Lower leg skin (tissue), 4 donors: ENCODE measurements at regions not wholly inside any gene's neighbourhood (a gene's known extent, or its start where the extent isn't known, plus 50 kb on each side); places are given as distances from the start of the nearest gene placed in this dataset.

Source experiments
- DNase-seq, 2 donors: peaks; one replicate each; pipeline ENCODE4 v3.0.0-alpha.2; 2019; ENCODE audit warnings: low spot score in 2 of 2
- H3K4me3 ChIP-seq: fragments of 200-600 bp; sonication (generic); 2 replicates; pipeline ENCODE4 v1.5.1; 2017; ENCODE audit warnings: mild to moderate bottlenecking, low read depth; ENCODE audit not compliant: poor library complexity, severe bottlenecking
- POLR2A ChIP-seq, 2 donors: fragments of 450-650 bp; IDR thresholded peaks; one replicate each; pipeline ENCODE4 v1.6.1; 2016 to 2017; ENCODE audit warnings: antibody characterized with exemption in 2 of 2, mild to moderate bottlenecking in 1 of 2, moderate library complexity in 1 of 2
- WGBS, 2 donors: methylation state at CpG; one replicate each; pipeline ENCODE4 v1.1.5; 2018; 5-methylcytosine and 5-hydroxymethylcytosine counted together
- intact Hi-C: fragments of 100-400 bp; cut with DNase I; formaldehyde crosslinking; loops from one replicate; pipeline ENCODE4 v1.15.0; 2023; ENCODE audit warnings: low total_unique reads
- TF ChIP-seq, protein P1 (sequence below), 3 donors: fragments of 450-650 bp; IDR thresholded peaks; one replicate each; pipeline ENCODE4 v1.5.1; 2016; ENCODE audit warnings: antibody characterized with exemption in 3 of 3, mild to moderate bottlenecking in 3 of 3, moderate library complexity in 2 of 3

DNA sequence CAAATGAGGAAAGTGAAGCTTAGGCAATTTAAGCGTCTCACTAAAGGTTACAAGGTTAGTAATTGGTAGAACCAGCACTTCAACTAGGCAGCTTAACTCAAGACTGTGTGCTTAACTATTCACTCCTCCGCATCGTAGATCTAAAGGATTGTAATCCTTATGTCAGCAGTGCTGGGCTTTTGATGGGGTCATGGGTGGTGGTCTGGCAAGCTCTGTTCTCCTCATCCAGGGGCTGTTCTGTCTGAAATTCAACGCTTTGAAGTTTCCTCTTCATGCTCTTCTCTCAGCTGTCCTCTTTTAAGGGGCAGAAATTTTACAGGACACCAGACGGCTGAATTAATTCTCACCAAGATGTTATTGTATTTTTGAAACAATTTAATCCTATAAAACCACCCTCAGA is 165.5 kb upstream of the FAM98A start:
- TF ChIP-seq, protein P1, sequence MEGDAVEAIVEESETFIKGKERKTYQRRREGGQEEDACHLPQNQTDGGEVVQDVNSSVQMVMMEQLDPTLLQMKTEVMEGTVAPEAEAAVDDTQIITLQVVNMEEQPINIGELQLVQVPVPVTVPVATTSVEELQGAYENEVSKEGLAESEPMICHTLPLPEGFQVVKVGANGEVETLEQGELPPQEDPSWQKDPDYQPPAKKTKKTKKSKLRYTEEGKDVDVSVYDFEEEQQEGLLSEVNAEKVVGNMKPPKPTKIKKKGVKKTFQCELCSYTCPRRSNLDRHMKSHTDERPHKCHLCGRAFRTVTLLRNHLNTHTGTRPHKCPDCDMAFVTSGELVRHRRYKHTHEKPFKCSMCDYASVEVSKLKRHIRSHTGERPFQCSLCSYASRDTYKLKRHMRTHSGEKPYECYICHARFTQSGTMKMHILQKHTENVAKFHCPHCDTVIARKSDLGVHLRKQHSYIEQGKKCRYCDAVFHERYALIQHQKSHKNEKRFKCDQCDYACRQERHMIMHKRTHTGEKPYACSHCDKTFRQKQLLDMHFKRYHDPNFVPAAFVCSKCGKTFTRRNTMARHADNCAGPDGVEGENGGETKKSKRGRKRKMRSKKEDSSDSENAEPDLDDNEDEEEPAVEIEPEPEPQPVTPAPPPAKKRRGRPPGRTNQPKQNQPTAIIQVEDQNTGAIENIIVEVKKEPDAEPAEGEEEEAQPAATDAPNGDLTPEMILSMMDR (IDR thresholded peaks at IDR 0.05) = no peak
- TF ChIP-seq POLR2A (IDR thresholded peaks at IDR 0.05) = no peak
- WGBS, 2 donors = 55 to 65% methylated on average over 4 to 5 of the region's 5 CpGs
- no peak for DNase-seq
- no peak overlapping the region for H3K4me3 ChIP-seq
- intact Hi-C loops = no loop called here

DNA sequence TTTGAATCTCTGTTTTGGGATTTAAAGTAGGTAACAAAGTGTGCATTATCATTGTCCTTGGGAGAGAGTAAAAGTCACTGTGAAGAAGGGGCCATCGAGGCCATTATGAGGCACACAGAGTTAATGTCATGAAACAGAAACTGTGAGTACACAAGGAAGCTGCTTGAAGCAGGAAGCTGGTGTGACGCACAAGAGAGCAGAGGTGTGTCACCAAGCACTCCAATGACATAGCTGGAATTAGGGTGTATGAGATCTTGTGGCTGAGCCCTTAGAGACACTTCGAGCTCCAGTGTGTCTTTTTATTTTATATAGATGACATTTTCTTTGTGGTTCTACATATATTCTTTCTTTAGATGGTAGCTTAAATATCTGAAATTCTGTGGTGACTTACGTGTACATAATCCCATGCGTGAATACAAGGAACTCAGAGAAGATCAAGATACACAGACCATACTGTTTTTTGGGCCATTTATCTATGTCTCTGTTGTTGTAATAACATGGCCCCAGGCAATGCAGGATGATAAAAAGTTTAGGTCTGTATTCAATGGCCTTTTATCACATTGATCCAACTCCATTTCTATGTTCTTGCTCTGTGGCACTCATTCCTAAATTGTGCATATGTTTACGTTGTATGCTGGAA is 164.7 kb upstream of the FAM98A start:
- WGBS, 2 donors = 76 to 79% methylated on average over 6 of the region's 6 CpGs
- intact Hi-C loops = no loop called here
- TF ChIP-seq, protein P1 (IDR thresholded peaks at IDR 0.05) = no peak
- no peak for TF ChIP-seq POLR2A (IDR thresholded peaks at IDR 0.05)
- DNase-seq = no peak
- no peak overlapping the region for H3K4me3 ChIP-seq

DNA sequence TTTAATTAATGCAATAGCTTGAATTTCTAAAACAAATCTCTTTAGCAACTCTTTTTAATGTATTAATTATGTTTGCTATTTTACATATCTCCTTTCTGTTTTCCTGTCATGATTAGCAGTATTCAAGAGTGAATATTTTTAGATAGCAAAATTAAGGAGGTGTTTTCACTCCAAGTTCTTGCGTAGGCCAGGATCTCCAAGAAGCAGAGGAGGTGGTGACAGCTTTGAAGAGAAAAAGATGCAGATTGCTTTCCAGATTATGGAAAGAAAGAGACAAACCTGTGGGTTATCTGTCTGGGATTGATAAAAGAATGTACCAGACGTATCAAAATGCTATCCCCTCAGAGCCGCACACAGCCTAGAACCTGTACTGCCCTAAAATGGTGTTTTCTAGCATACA is 163.5 kb upstream of the FAM98A start:
- no peak for DNase-seq
- WGBS, 2 donors = 84 to 86% methylated on average over 3 of the region's 3 CpGs
- TF ChIP-seq POLR2A (IDR thresholded peaks at IDR 0.05) = no peak
- TF ChIP-seq, protein P1 (IDR thresholded peaks at IDR 0.05) = no peak
- H3K4me3 ChIP-seq = no peak overlapping the region
- intact Hi-C loops = no loop called here

DNA sequence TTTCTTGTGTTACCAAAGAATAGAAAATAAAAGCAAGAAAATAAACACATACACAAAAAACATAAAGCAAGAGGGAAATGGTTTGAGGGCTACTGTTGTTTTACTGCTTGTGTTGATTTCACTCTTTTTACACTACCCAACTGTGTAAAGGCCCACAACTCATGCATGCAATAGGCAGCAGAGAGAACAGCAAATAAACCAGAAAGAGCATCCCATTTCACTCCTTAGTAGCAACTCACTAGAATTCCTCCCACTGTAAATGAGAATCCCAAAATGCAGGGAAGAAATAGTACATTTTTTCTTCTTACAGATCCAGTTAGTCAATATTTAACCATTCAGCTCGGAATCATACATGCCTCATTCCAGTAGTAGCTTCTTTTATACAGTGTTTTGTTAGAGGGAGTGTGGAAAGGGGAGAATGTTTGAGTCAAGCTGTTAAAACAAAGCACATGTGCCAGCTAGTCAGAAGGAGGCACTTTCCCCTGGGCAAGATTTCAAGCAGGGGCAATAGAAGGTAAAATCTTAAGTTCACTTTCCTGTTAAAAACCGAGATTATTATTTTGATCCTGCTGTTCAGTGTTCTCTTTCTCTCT is 147.2 kb upstream of the FAM98A start:
- DNase-seq = no peak
- TF ChIP-seq POLR2A (IDR thresholded peaks at IDR 0.05) = no peak
- TF ChIP-seq, protein P1 (IDR thresholded peaks at IDR 0.05) = no peak
- 21 to 40% methylated on average over 2 of the region's 2 CpGs for WGBS, 2 donors
- H3K4me3 ChIP-seq = no peak overlapping the region
- intact Hi-C loops = no loop called here

DNA sequence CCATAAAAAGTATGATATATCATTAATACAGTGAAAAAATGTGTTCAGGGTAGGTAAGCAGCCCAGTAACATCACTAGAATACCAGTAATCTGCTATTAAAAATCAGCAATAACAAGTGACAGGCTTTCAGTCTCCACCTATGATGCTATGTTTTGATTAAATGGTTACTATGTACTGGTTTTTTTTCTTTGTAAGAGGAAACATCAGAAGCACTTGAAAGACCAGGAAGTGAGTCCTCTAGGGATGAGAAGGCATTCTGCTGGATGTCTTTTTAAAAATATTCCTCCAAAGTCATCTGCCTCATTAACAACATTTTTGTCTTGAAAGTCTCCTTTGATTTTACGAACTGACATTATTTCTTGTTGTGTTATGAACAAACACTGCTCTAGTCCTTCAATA is 136.0 kb upstream of the FAM98A start:
- WGBS, 2 donors = 34 to 40% methylated on average over 1 of the region's 1 CpG
- H3K4me3 ChIP-seq = no peak overlapping the region
- intact Hi-C loops = no loop called here
- TF ChIP-seq, protein P1 (IDR thresholded peaks at IDR 0.05) = no peak
- no peak for TF ChIP-seq POLR2A (IDR thresholded peaks at IDR 0.05)
- DNase-seq = no peak

DNA sequence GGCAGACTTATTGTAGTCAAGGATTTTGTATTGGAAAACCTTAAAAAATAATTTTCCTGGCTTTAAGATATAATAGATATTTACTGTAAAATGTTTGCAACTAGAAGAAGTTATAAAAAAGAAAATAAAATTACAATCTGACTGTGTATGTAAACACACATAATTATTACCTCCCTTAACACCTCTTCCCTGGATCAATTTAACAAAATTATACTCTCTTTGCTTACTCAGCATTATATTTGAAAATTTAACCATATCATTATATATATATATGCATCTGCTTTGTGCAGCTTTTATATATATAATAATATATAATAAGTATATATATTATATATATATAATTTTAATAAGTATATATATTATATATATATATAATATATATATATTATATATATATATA is 131.7 kb upstream of the FAM98A start:
- no peak for TF ChIP-seq POLR2A (IDR thresholded peaks at IDR 0.05)
- TF ChIP-seq, protein P1 (IDR thresholded peaks at IDR 0.05) = no peak
- no peak for DNase-seq
- H3K4me3 ChIP-seq = no peak overlapping the region
- intact Hi-C loops = no loop called here
